Non-pigmented ciliary epithelial cell (primary cell): ENCODE measurements at regions not wholly inside any gene's neighbourhood (a gene's known extent, or its start where the extent isn't known, plus 50 kb on each side); places are given as distances from the start of the nearest gene placed in this dataset.
A peak's percentile ranks its signal among the peaks of the same experiment; 100 is the strongest.
"Not testable (repeated sequence)": the region's sequence is repeated elsewhere in the genome, so short reads cannot be mapped to it uniquely, and the experiment has no call there.

Source experiments
- DNase-seq: peaks from one replicate; pipeline ENCODE4 v3.0.0-alpha.2; 2010; ENCODE audit warnings: low read depth

GRCh38 chr5:97234380-97234779 lies 51.3 kb upstream of the RIOK2 start:
- DNase-seq = not testable (repeated sequence)

GRCh38 chr5:97242341-97242740 lies 59.3 kb upstream of the RIOK2 start:
- DNase-seq = no peak

- DNase-seq = no peak
These were observed 60.3 kb upstream of the RIOK2 start for GRCh38 chr5:97243353-97243752.

GRCh38 chr5:97245386-97245785 lies 62.3 kb upstream of the RIOK2 start:
- DNase-seq = no peak

GRCh38 chr5:97250113-97250512 lies 67.1 kb upstream of the RIOK2 start:
- DNase-seq = no peak

GRCh38 chr5:97266076-97266475 lies 83.0 kb upstream of the RIOK2 start:
- DNase-seq = no peak

- no peak for DNase-seq
These were observed 83.5 kb upstream of the RIOK2 start for GRCh38 chr5:97266576-97266975.

GRCh38 chr5:97267767-97268166 lies 84.7 kb upstream of the RIOK2 start:
- DNase-seq = no peak

- DNase-seq = no peak
These were observed 93.5 kb upstream of the RIOK2 start for GRCh38 chr5:97276474-97277120.

GRCh38 chr5:97281257-97281656 lies 98.2 kb upstream of the RIOK2 start:
- DNase-seq = no peak

- peak; percentile 1 for DNase-seq
These were observed 114.1 kb upstream of the RIOK2 start for GRCh38 chr5:97297063-97297703.

- DNase-seq = no peak
These were observed 114.7 kb upstream of the RIOK2 start for GRCh38 chr5:97297704-97298091.

- not testable (repeated sequence) for DNase-seq
These were observed 118.1 kb upstream of the RIOK2 start for GRCh38 chr5:97301181-97301580.

- no peak for DNase-seq
These were observed 155.7 kb upstream of the RIOK2 start for GRCh38 chr5:97338729-97339128.

GRCh38 chr5:97355775-97356174 lies 172.7 kb upstream of the RIOK2 start:
- DNase-seq = no peak

- DNase-seq = no peak
These were observed 180.5 kb upstream of the RIOK2 start for GRCh38 chr5:97363577-97363976.

GRCh38 chr5:97364731-97365130 lies 181.7 kb upstream of the RIOK2 start:
- DNase-seq = no peak

GRCh38 chr5:97365163-97365845 lies 182.3 kb upstream of the RIOK2 start:
- no peak for DNase-seq

- no peak for DNase-seq
These were observed 182.9 kb upstream of the RIOK2 start for GRCh38 chr5:97365918-97366317.

- no peak for DNase-seq
These were observed 192.9 kb upstream of the RIOK2 start for GRCh38 chr5:97375959-97376358.

GRCh38 chr5:97377582-97377981 lies 194.5 kb upstream of the RIOK2 start:
- no peak for DNase-seq

GRCh38 chr5:97383996-97384395 lies 200.9 kb upstream of the RIOK2 start:
- DNase-seq = peak; percentile 8

- peak; percentile 6 for DNase-seq
These were observed 205.7 kb upstream of the RIOK2 start for GRCh38 chr5:97388794-97389193.
